Brain pericyte (primary cell): ENCODE measurements at regions not wholly inside any gene's neighbourhood (a gene's known extent, or its start where the extent isn't known, plus 50 kb on each side); places are given as distances from the start of the nearest gene placed in this dataset.
A peak's percentile ranks its signal among the peaks of the same experiment; 100 is the strongest.
"Not testable (repeated sequence)": the region's sequence is repeated elsewhere in the genome, so short reads cannot be mapped to it uniquely, and the experiment has no call there.

Experiments
- DNase-seq: peaks from one replicate; pipeline ENCODE4 v3.0.0-alpha.2; 2012; ENCODE audit warnings: low read depth, low spot score

GRCh38 chr11:109933126-109933525 lies 160.1 kb upstream of the ZC3H12C start:
- DNase-seq = no peak

GRCh38 chr11:109934151-109934550 lies 159.0 kb upstream of the ZC3H12C start:
- no peak for DNase-seq

GRCh38 chr11:109936661-109937180 lies 156.5 kb upstream of the ZC3H12C start:
- DNase-seq = no peak

- DNase-seq = no peak
These were observed 155.2 kb upstream of the ZC3H12C start for GRCh38 chr11:109937968-109938367.

GRCh38 chr11:109939166-109939810 lies 153.9 kb upstream of the ZC3H12C start:
- peak; percentile 44 for DNase-seq

GRCh38 chr11:109940816-109941215 lies 152.4 kb upstream of the ZC3H12C start:
- no peak for DNase-seq

- DNase-seq = no peak
These were observed 147.4 kb upstream of the ZC3H12C start for GRCh38 chr11:109945626-109946321.

- peak; percentile 70 for DNase-seq
These were observed 146.8 kb upstream of the ZC3H12C start for GRCh38 chr11:109946322-109946846.

- no peak for DNase-seq
These were observed 138.7 kb upstream of the ZC3H12C start for GRCh38 chr11:109954534-109954933.

GRCh38 chr11:109956124-109956793 lies 136.9 kb upstream of the ZC3H12C start:
- no peak for DNase-seq

- no peak for DNase-seq
These were observed 136.2 kb upstream of the ZC3H12C start for GRCh38 chr11:109957000-109957399.

GRCh38 chr11:109957601-109958000 lies 135.6 kb upstream of the ZC3H12C start:
- no peak for DNase-seq

- no peak for DNase-seq
These were observed 134.9 kb upstream of the ZC3H12C start for GRCh38 chr11:109958131-109958820.

GRCh38 chr11:109958821-109959166 lies 134.4 kb upstream of the ZC3H12C start:
- no peak for DNase-seq

GRCh38 chr11:109960831-109961230 lies 132.4 kb upstream of the ZC3H12C start:
- DNase-seq = peak; percentile 55

- no peak for DNase-seq
These were observed 131.9 kb upstream of the ZC3H12C start for GRCh38 chr11:109961261-109961660.

GRCh38 chr11:109963101-109963500 lies 130.1 kb upstream of the ZC3H12C start:
- no peak for DNase-seq

- no peak for DNase-seq
These were observed 128.7 kb upstream of the ZC3H12C start for GRCh38 chr11:109964487-109964886.

- DNase-seq = not testable (repeated sequence)
These were observed 127.7 kb upstream of the ZC3H12C start for GRCh38 chr11:109965445-109965844.

- DNase-seq = not testable (repeated sequence)
These were observed 127.3 kb upstream of the ZC3H12C start for GRCh38 chr11:109965926-109966325.

- DNase-seq = not testable (repeated sequence)
These were observed 126.1 kb upstream of the ZC3H12C start for GRCh38 chr11:109967136-109967535.

GRCh38 chr11:109968299-109968698 lies 124.9 kb upstream of the ZC3H12C start:
- DNase-seq = no peak
